ENCODE measurements at regions not wholly inside any gene's neighbourhood (a gene's known extent, or its start where the extent isn't known, plus 50 kb on each side); places are given as distances from the start of the nearest gene placed in this dataset.

- peak; percentile 94 for DNase-seq
Observed at GRCh38 chr2:15869396-15869795, 71.0 kb upstream of the MYCN start.

GRCh38 chr2:15869871-15870270 is 70.5 kb upstream of the MYCN start:
- DNase-seq: no peak

GRCh38 chr2:15870565-15870964 is 69.8 kb upstream of the MYCN start:
- no peak for DNase-seq

GRCh38 chr2:15871239-15871783 is 69.0 kb upstream of the MYCN start:
- DNase-seq: peak; percentile 21

- DNase-seq: no peak
Observed at GRCh38 chr2:15872854-15873253, 67.5 kb upstream of the MYCN start.

GRCh38 chr2:15874321-15874720 is 66.0 kb upstream of the MYCN start:
- DNase-seq: no peak

GRCh38 chr2:15874854-15875804 is 65.2 kb upstream of the MYCN start:
- DNase-seq: no peak

- no peak for DNase-seq
Observed at GRCh38 chr2:15875969-15876705, 64.2 kb upstream of the MYCN start.

GRCh38 chr2:15880226-15881119 is 59.9 kb upstream of the MYCN start:
- DNase-seq: no peak

GRCh38 chr2:15881120-15881433 is 59.3 kb upstream of the MYCN start:
- no peak for DNase-seq

GRCh38 chr2:15881676-15882075 is 58.7 kb upstream of the MYCN start:
- DNase-seq: no peak

- no peak for DNase-seq
Observed at GRCh38 chr2:15882761-15883497, 57.4 kb upstream of the MYCN start.

GRCh38 chr2:15883684-15884083 is 56.7 kb upstream of the MYCN start:
- no peak for DNase-seq

- DNase-seq: no peak
Observed at GRCh38 chr2:15884790-15885189, 55.6 kb upstream of the MYCN start.

GRCh38 chr2:15886231-15886630 is 54.1 kb upstream of the MYCN start:
- DNase-seq: no peak

GRCh38 chr2:15889442-15890123 is 50.8 kb upstream of the MYCN start:
- peak; percentile 60 for DNase-seq

- DNase-seq: no peak
Observed at GRCh38 chr2:15890124-15890754, 50.1 kb upstream of the MYCN start.

Data from NCI-H82 (cell line).